H1 (cell line): ENCODE measurements at regions not wholly inside any gene's neighbourhood (a gene's known extent, or its start where the extent isn't known, plus 50 kb on each side); places are given as distances from the start of the nearest gene placed in this dataset.

Source experiments
- CTCF ChIA-PET: fragments of 300-600 bp; sonication (Branson Sonifier 250); formaldehyde crosslinking; loops from one replicate; lab custom pipeline; 2021; ENCODE audit not compliant: partially characterized antibody; lab: Charles Lee
- POLR2A ChIA-PET: fragments of 300-600 bp; sonication (Branson Sonifier 250); formaldehyde crosslinking; loops from one replicate; lab custom pipeline; 2021; ENCODE audit warnings: inconsistent platforms; ENCODE audit not compliant: partially characterized antibody; lab: Charles Lee
- DNase-seq, 2 experiments: peaks; one replicate each; pipeline versions ENCODE4 v3.0.0 to v3.0.0-alpha.2; 2010 to 2022; ENCODE audit warnings: low spot score in 2 of 2, low read depth in 1 of 2, mixed read lengths in 1 of 2
- FAIRE-seq: peaks from 2 replicates; lab custom pipeline; 2011; peaks lifted over from hg19 to GRCh38; lab: Jason Lieb, UNC
- H2AFZ ChIP-seq: 2 replicates; pipeline ENCODE4 v1.8.1; 2012; ENCODE audit warnings: low read length, inconsistent platforms
- H2AK5ac ChIP-seq: 2 replicates; pipeline ENCODE4 v1.6.1; 2013; ENCODE audit warnings: low read depth, low read length
- H2BK120ac ChIP-seq: replicated peaks from 2 replicates; pipeline ENCODE3; 2013; ENCODE audit warnings: low read depth, low read length, inconsistent platforms
- H2BK12ac ChIP-seq: 2 replicates; pipeline ENCODE4 v1.6.1; 2013; ENCODE audit warnings: low read depth, low read length
- H2BK15ac ChIP-seq: 2 replicates; pipeline ENCODE4 v1.6.1; 2013; ENCODE audit warnings: low read length
- H2BK20ac ChIP-seq: 2 replicates; pipeline ENCODE4 v1.6.1; 2013; ENCODE audit warnings: low read length
- H2BK5ac ChIP-seq: 2 replicates; pipeline ENCODE4 v1.6.1; 2013; ENCODE audit warnings: low read depth, low read length
- H3K14ac ChIP-seq: 2 replicates; pipeline ENCODE4 v1.6.1; 2013; ENCODE audit warnings: inconsistent platforms; ENCODE audit not compliant: insufficient read length
- H3K18ac ChIP-seq: 2 replicates; pipeline ENCODE4 v1.6.1; 2013; ENCODE audit warnings: low read length; ENCODE audit errors: extremely low read depth
- H3K23ac ChIP-seq: 2 replicates; pipeline ENCODE4 v1.6.1; 2013; ENCODE audit warnings: inconsistent platforms; ENCODE audit not compliant: insufficient read length
- H3K23me2 ChIP-seq: 2 replicates; pipeline ENCODE4 v1.6.1; 2013; ENCODE audit warnings: low read depth, low read length
- H3K27ac ChIP-seq: 2 replicates; pipeline ENCODE4 v1.6.1; 2011; ENCODE audit warnings: low read depth, low read length, inconsistent platforms
- H3K27me3 ChIP-seq, 4 experiments: replicated peaks in 1 of 4; 1 replicate in 1 of 4; 2 replicates in 3 of 4; pipeline versions ENCODE4 v1.6.1 to v1.8.1; 2011 to 2013; ENCODE audit warnings: low read length in 3 of 4, mild to moderate bottlenecking in 3 of 4, inconsistent platforms in 2 of 4, mixed read lengths in 2 of 4, moderate library complexity in 1 of 4; ENCODE audit not compliant: control insufficient read depth in 3 of 4, insufficient read depth in 3 of 4; ENCODE audit errors: extremely low read depth in 1 of 4
- H3K36me3 ChIP-seq, 4 experiments: 2 replicates each; pipeline versions ENCODE4 v1.6.1 to v1.8.1; 2011 to 2013; ENCODE audit warnings: mild to moderate bottlenecking in 4 of 4, low read length in 3 of 4, moderate library complexity in 2 of 4, control low read depth in 1 of 4, inconsistent platforms in 1 of 4; ENCODE audit not compliant: insufficient read depth in 4 of 4, control insufficient read depth in 2 of 4
- H3K4ac ChIP-seq: replicated peaks from 2 replicates; pipeline ENCODE3; 2013; ENCODE audit warnings: low read length, low read depth, mixed read lengths, inconsistent platforms; ENCODE audit not compliant: insufficient read length
- H3K4me1 ChIP-seq, 4 experiments: replicated peaks in 1 of 4; 1 replicate in 1 of 4; 2 replicates in 3 of 4; pipeline versions ENCODE4 v1.6.1 to v1.8.1; 2011 to 2013; ENCODE audit warnings: low read length in 3 of 4, inconsistent platforms in 2 of 4, mixed read lengths in 1 of 4; ENCODE audit not compliant: insufficient read depth in 4 of 4, control insufficient read depth in 3 of 4
- H3K4me2 ChIP-seq, 2 experiments: 2 replicates each; pipeline versions ENCODE4 v1.6.1 to v1.8.1; 2011 to 2013; ENCODE audit warnings: low read depth in 2 of 2, low read length in 2 of 2, control low read depth in 1 of 2, inconsistent platforms in 1 of 2, mild to moderate bottlenecking in 1 of 2; ENCODE audit not compliant: insufficient read depth in 1 of 2
- H3K4me3 ChIP-seq, 4 experiments: fragments of 200-600, 300-600 bp in 1 of 4; sonication (generic), shearing (Covaris generic), sonication (Bioruptor Twin) in 1 of 4; 2 replicates each; pipeline versions ENCODE4 v1.5.1 to v1.8.1; 2011 to 2016; ENCODE audit warnings: low read length in 4 of 4, low read depth in 3 of 4, control low read depth in 2 of 4, inconsistent platforms in 2 of 4, mild to moderate bottlenecking in 2 of 4, mixed read lengths in 1 of 4, moderate library complexity in 1 of 4; ENCODE audit not compliant: insufficient read depth in 2 of 4; ENCODE audit errors: extremely low read depth in 1 of 4
- H3K56ac ChIP-seq: replicated peaks from 2 replicates; pipeline ENCODE3; 2013; ENCODE audit warnings: low read depth, mild to moderate bottlenecking, mixed read lengths, low read length, inconsistent platforms; ENCODE audit not compliant: insufficient read length
- H3K79me1 ChIP-seq: 2 replicates; pipeline ENCODE4 v1.6.1; 2013; ENCODE audit warnings: low read depth, low read length, control low read depth
- H3K79me2 ChIP-seq, 2 experiments: 2 replicates each; pipeline versions ENCODE4 v1.6.1 to v1.8.1; 2012 to 2013; ENCODE audit warnings: low read length in 2 of 2, mild to moderate bottlenecking in 2 of 2, inconsistent platforms in 1 of 2; ENCODE audit not compliant: insufficient read depth in 2 of 2, control insufficient read depth in 1 of 2
- H3K9ac ChIP-seq, 4 experiments: replicated peaks in 1 of 4; 1 replicate in 1 of 4; 2 replicates in 3 of 4; pipeline versions ENCODE4 v1.6.1 to v1.8.1; 2011 to 2013; ENCODE audit warnings: low read depth in 3 of 4, low read length in 3 of 4, control low read depth in 2 of 4, mild to moderate bottlenecking in 2 of 4, moderate library complexity in 2 of 4, inconsistent platforms in 1 of 4; ENCODE audit errors: extremely low read depth in 1 of 4
- H3K9me3 ChIP-seq, 2 experiments: 2 replicates each; pipeline versions ENCODE4 v1.6.1 to v1.8.1; 2012 to 2013; ENCODE audit warnings: mild to moderate bottlenecking in 2 of 2, moderate library complexity in 2 of 2, control low read depth in 1 of 2, inconsistent platforms in 1 of 2, low read depth in 1 of 2, low read length in 1 of 2, mixed read lengths in 1 of 2; ENCODE audit not compliant: insufficient read depth in 2 of 2
- H4K20me1 ChIP-seq, 2 experiments: replicated peaks in 1 of 2; 2 replicates each; pipeline versions ENCODE3 to v1.8.1; 2011 to 2013; ENCODE audit warnings: inconsistent platforms in 2 of 2, low read length in 2 of 2, mild to moderate bottlenecking in 1 of 2; ENCODE audit not compliant: insufficient read depth in 2 of 2, control insufficient read depth in 1 of 2
- H4K5ac ChIP-seq: 2 replicates; pipeline ENCODE4 v1.6.1; 2013; ENCODE audit warnings: low read length, low read depth, mixed read lengths, inconsistent platforms; ENCODE audit not compliant: insufficient read length
- H4K8ac ChIP-seq: 2 replicates; pipeline ENCODE4 v1.8.0; 2013; ENCODE audit warnings: mild to moderate bottlenecking, moderate library complexity, low read length, inconsistent platforms; ENCODE audit not compliant: insufficient read depth; ENCODE audit errors: extremely low read depth
- H4K91ac ChIP-seq: replicated peaks from 2 replicates; pipeline ENCODE3; 2013; ENCODE audit warnings: low read length, mixed read lengths, inconsistent platforms; ENCODE audit not compliant: insufficient read length
- CHD1 ChIP-seq: IDR thresholded peaks from 2 replicates; pipeline ENCODE4 v1.6.1; 2012; ENCODE audit warnings: low read depth, low read length, improper control_type of control experiment
- CHD2 ChIP-seq: IDR thresholded peaks from 2 replicates; pipeline ENCODE4 v1.6.1; 2012; ENCODE audit warnings: low read length, improper control_type of control experiment
- PHF8 ChIP-seq: fragments of 200-600 bp; sonication (generic); conservative IDR thresholded peaks from 2 replicates; pipeline ENCODE4 v1.7.1; 2012; ENCODE audit warnings: low read depth, mild to moderate bottlenecking, inconsistent platforms, low read length, moderate library complexity
- SAP30 ChIP-seq: fragments of 300-600 bp; sonication (generic); IDR thresholded peaks from 2 replicates; pipeline ENCODE4 v1.7.1; 2012; ENCODE audit warnings: low read length, moderate library complexity, mild to moderate bottlenecking, inconsistent platforms; ENCODE audit not compliant: insufficient read depth, insufficient replicate concordance
- WGBS, 2 experiments: shearing (Covaris generic) in 1 of 2; methylation state at CpG; one replicate each; pipeline versions ENCODE4 v1.1.6 to v1.1.7; 2013 to 2015; ENCODE audit warnings: low lambda C conversion rate in 2 of 2, mixed read lengths in 2 of 2, inconsistent platforms in 1 of 2, low coverage in 1 of 2, missing lambda C conversion rate in 1 of 2; ENCODE audit not compliant: insufficient replicate concordance in 2 of 2, insufficient coverage in 1 of 2, insufficient read length in 1 of 2; ENCODE audit errors: extremely low coverage in 1 of 2, missing lambda C conversion rate in 1 of 2; 5-methylcytosine and 5-hydroxymethylcytosine counted together

- Histone ChIP-seq H3K79me1 (no peaks in the 10 kb centered on the region), H3K4me2 (no peak overlapping the region), H4K8ac (no peak overlapping the region), H3K18ac (no peak overlapping the region), H2BK20ac (no peak overlapping the region), H3K14ac (no peak overlapping the region), H2BK12ac (no peak overlapping the region), H3K79me2 (no peaks in the 10 kb centered on the region), H2BK5ac (no peak overlapping the region), H3K27ac (no peak overlapping the region), H3K56ac (no peak overlapping the region), H3K23me2 (no peaks in the 10 kb centered on the region), H3K4ac (no peak overlapping the region), H2BK120ac (no peak overlapping the region), H3K4me3 (no peak overlapping the region), H4K91ac (no peak overlapping the region), H4K20me1 (no peaks in the 10 kb centered on the region), H3K9ac (no peak overlapping the region), H3K4me1 (no peaks in the 10 kb centered on the region), H3K36me3 (no peaks in the 10 kb centered on the region), H4K5ac (no peak overlapping the region), H2BK15ac (no peak overlapping the region), H3K9me3 (peaks cover 0 to 7% of the 10 kb centered on the region in 2 experiments; a peak in 2 of 4 replicates), H3K23ac (no peak overlapping the region), H2AFZ (no peak overlapping the region), H2AK5ac (no peak overlapping the region), H3K27me3 (peaks cover 0 to 4% (median 0%) of the 10 kb centered on the region in 4 experiments; a peak in 2 of 7 replicates)
- FAIRE-seq (no peak), DNase-seq (no peak)
- WGBS, 2 experiments, result 85% methylated on average over 5 of the region's 8 CpGs; no CpG with 5 or more reads in 1 of the 2 experiments
- CTCF ChIA-PET, result interaction anchor here (0.6 to 1.4 kb wide), 4 partner anchors 9 to 107 kb away, joined by 3 to 5 read pairs (median 4); no protein-coding TSS in a partner anchor
- POLR2A ChIA-PET, result no interaction called here
- TF ChIP-seq CHD1 (no peak), CHD2 (no peak), PHF8 (no peak), SAP30 (no peak)
Observed at GRCh38 chr6:168796106-168796505, 355.1 kb downstream of the SMOC2 start.
